ENCODE measurements at regions not wholly inside any gene's neighbourhood (a gene's known extent, or its start where the extent isn't known, plus 50 kb on each side); places are given as distances from the start of the nearest gene placed in this dataset.

DNA sequence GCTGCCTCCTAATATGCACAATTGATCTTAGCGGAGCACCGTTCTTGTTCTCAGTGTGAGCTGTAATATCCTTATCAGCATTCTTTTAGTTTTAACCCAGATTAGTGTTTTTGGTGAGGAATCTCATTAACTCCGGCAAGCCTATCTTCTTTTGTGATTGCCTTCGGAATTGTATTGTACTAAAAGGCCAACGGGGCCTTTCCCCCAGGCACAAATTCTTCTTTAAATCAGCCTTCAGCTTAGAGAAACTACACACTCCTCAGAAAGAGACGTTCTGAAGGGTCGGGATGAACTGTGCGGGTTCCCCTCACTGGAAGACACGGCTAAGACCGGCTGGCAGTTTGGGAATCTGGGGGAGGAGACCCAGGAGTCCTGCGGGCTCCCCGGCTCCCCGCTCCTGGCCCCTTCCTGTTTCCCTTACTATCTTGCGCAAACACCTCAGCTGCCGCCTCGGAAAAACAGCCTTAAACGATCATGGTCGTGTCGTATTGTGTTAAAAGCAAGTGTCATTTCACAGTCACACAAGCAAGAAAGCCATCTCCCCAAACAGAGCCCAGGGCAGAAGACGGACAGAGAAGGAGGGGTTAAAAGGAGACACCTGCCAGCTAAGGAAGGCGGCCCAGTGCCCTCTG, 353.1 kb upstream of the IRX2 start:
- TF ChIP-seq POLR2A (IDR thresholded peaks at IDR 0.05) (no peak), EP300 (IDR thresholded peaks at IDR 0.05) (no peak)
- TF ChIP-seq, protein P1, sequence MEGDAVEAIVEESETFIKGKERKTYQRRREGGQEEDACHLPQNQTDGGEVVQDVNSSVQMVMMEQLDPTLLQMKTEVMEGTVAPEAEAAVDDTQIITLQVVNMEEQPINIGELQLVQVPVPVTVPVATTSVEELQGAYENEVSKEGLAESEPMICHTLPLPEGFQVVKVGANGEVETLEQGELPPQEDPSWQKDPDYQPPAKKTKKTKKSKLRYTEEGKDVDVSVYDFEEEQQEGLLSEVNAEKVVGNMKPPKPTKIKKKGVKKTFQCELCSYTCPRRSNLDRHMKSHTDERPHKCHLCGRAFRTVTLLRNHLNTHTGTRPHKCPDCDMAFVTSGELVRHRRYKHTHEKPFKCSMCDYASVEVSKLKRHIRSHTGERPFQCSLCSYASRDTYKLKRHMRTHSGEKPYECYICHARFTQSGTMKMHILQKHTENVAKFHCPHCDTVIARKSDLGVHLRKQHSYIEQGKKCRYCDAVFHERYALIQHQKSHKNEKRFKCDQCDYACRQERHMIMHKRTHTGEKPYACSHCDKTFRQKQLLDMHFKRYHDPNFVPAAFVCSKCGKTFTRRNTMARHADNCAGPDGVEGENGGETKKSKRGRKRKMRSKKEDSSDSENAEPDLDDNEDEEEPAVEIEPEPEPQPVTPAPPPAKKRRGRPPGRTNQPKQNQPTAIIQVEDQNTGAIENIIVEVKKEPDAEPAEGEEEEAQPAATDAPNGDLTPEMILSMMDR (IDR thresholded peaks at IDR 0.05): no peak
